ENCODE measurements at regions not wholly inside any gene's neighbourhood (a gene's known extent, or its start where the extent isn't known, plus 50 kb on each side); places are given as distances from the start of the nearest gene placed in this dataset.
A peak's percentile ranks its signal among the peaks of the same experiment; 100 is the strongest.

- no peak for ATAC-seq
- TF ChIP-seq BACH2 (CRISPR knock-in tag; IDR thresholded peaks at IDR 0.05; ENCODE audit: borderline replicate concordance) (no peak), ZFP3 (CRISPR knock-in tag; IDR thresholded peaks at IDR 0.05) (no peak), POU6F1 (CRISPR knock-in tag; IDR thresholded peaks at IDR 0.05; ENCODE audit: borderline replicate concordance, low read depth) (no peak), ZC3H10 (CRISPR knock-in tag; IDR thresholded peaks at IDR 0.05) (no peak)
Observed at GRCh38 chr3:170638988-170639387, 53.1 kb upstream of the SLC7A14 start.

- no peak for ATAC-seq
- TF ChIP-seq ZNF565 (CRISPR knock-in tag; conservative IDR thresholded peaks at IDR 0.05; ENCODE audit: low read depth) (no peak), CREB5 (CRISPR knock-in tag; IDR thresholded peaks at IDR 0.05; ENCODE audit: low read depth) (no peak), CSDC2 (CRISPR knock-in tag; IDR thresholded peaks at IDR 0.05) (no peak), TSHZ2 (CRISPR knock-in tag; IDR thresholded peaks at IDR 0.05) (no peak), ZNF8 (CRISPR knock-in tag; IDR thresholded peaks at IDR 0.05) (no peak), OSR1 (CRISPR knock-in tag; IDR thresholded peaks at IDR 0.05) (no peak), PPARA (CRISPR knock-in tag; IDR thresholded peaks at IDR 0.05; ENCODE audit: borderline replicate concordance) (no peak), TOX (CRISPR knock-in tag; IDR thresholded peaks at IDR 0.05; ENCODE audit: borderline replicate concordance) (no peak), CSRNP3 (CRISPR knock-in tag; IDR thresholded peaks at IDR 0.05) (no peak), RARB (CRISPR knock-in tag; IDR thresholded peaks at IDR 0.05) (no peak), POU6F1 (CRISPR knock-in tag; IDR thresholded peaks at IDR 0.05; ENCODE audit: borderline replicate concordance, low read depth) (no peak), ARNTL (CRISPR knock-in tag; IDR thresholded peaks at IDR 0.05; ENCODE audit: borderline replicate concordance, low read depth) (no peak), ZNF70 (CRISPR knock-in tag; IDR thresholded peaks at IDR 0.05) (no peak)
Observed at GRCh38 chr3:170637306-170637705, 51.4 kb upstream of the SLC7A14 start.

GRCh38 chr3:170636400-170636973 lies 50.6 kb upstream of the SLC7A14 start:
- no peak for ATAC-seq
- no peak for TF ChIP-seq ZFP3 (CRISPR knock-in tag; IDR thresholded peaks at IDR 0.05)
- peak; percentile 64; the same call in 1 of the 2 replicates for TF ChIP-seq ZNF70 (CRISPR knock-in tag; IDR thresholded peaks at IDR 0.05)

Data from SK-N-SH treated with all-trans-retinoic acid at 6 μM for 48 hours (cell line).